ENCODE measurements at regions not wholly inside any gene's neighbourhood (a gene's known extent, or its start where the extent isn't known, plus 50 kb on each side); places are given as distances from the start of the nearest gene placed in this dataset.

DNA sequence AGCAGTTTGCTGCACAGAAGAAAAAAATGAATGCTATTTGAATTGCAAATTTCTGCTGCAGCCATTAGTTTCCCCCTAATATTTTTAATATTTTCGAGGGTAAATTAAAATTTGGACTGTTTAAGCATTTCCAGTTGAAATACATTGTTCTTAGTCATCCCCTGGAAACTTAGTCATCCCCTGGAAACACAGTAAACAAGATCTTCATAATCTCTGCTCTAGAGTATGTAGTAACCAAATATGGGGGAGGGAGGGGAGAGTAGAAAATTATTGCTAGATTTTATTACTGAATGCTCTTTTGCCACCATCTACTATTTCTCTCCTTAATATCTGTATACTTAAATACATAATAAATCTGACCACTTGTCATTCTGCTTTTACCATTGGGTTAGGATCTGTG lies 1053.3 kb downstream of the SORCS1 start:
- DNase-seq: peak; percentile 1
- POLR2A ChIA-PET (ENCODE audit: unreplicated experiment): no interaction called here

More for the DNA sequence above, 1053.3 kb downstream of the SORCS1 start:
- H3K27ac ChIP-seq (ENCODE audit: insufficient read depth, low read length): no peak overlapping the region
- no peak overlapping the region for H3K23ac ChIP-seq (ENCODE audit: low read depth, low read length)
- no peak overlapping the region for H2BK5ac ChIP-seq (ENCODE audit: low read depth, low read length, poor library complexity, severe bottlenecking)
- no peak overlapping the region for H3K18ac ChIP-seq (ENCODE audit: low read depth, low read length)
- ATAC-seq (ENCODE audit: low read depth): no peak
- no peak overlapping the region for H2AK9ac ChIP-seq (replicated peaks; ENCODE audit: low read depth, low read length, poor library complexity)
- CTCF ChIA-PET: no interaction called here
- H3K56ac ChIP-seq (ENCODE audit: extremely low read depth, insufficient read depth, low read length): no peak overlapping the region
- no peak overlapping the region for H4K5ac ChIP-seq (ENCODE audit: low read depth, low read length)
- no peak overlapping the region for H2AFZ ChIP-seq (replicated peaks; ENCODE audit: low read length, poor library complexity)
- no peak overlapping the region for H2BK20ac ChIP-seq (ENCODE audit: low read depth, low read length)
- H3K4me2 ChIP-seq (ENCODE audit: low read depth, low read length): no peak overlapping the region
- no peaks in the 10 kb centered on the region for H3K27me3 ChIP-seq (ENCODE audit: control insufficient read depth, insufficient read depth, low read length)
- H4K20me1 ChIP-seq (ENCODE audit: insufficient read depth, low read length): no peaks in the 10 kb centered on the region
- H3K4ac ChIP-seq (ENCODE audit: low read depth, low read length): no peak overlapping the region
- no peak overlapping the region for H2BK120ac ChIP-seq (ENCODE audit: low read depth, low read length)
- no peak overlapping the region for H4K8ac ChIP-seq (ENCODE audit: low read depth in 2 of 2, low read length in 2 of 2)
- intact Hi-C loops (cut with micrococcal nuclease) (no loop called here), dilution Hi-C loops (cut with HindIII; ENCODE audit: low sequenced_read_pairs, unreplicated experiment) (no loop called here), in situ Hi-C loops (cut with MboI; ENCODE audit: low sequenced_read_pairs) (no loop called here)
- TF ChIP-seq MAZ (IDR thresholded peaks at IDR 0.05; ENCODE audit: borderline replicate concordance, low read depth, low read length) (no peak), MXI1 (IDR thresholded peaks at IDR 0.05; ENCODE audit: borderline replicate concordance, low read depth, low read length) (no peak), MAFK (IDR thresholded peaks at IDR 0.05; ENCODE audit: low read depth, low read length) (no peak), RAD21 (IDR thresholded peaks at IDR 0.05; ENCODE audit: low read length) (no peak), CHD1 (IDR thresholded peaks at IDR 0.05; ENCODE audit: low read depth, low read length) (no peak)
- TF ChIP-seq, protein P1, sequence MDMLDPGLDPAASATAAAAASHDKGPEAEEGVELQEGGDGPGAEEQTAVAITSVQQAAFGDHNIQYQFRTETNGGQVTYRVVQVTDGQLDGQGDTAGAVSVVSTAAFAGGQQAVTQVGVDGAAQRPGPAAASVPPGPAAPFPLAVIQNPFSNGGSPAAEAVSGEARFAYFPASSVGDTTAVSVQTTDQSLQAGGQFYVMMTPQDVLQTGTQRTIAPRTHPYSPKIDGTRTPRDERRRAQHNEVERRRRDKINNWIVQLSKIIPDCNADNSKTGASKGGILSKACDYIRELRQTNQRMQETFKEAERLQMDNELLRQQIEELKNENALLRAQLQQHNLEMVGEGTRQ (IDR thresholded peaks at IDR 0.05; ENCODE audit: low read depth, low read length): no peak
- no peak overlapping the region for H3K14ac ChIP-seq (replicated peaks; ENCODE audit: low read depth, low read length)
- no peak overlapping the region for H2AK5ac ChIP-seq (ENCODE audit: low read depth, low read length)
- no peak overlapping the region for H2BK15ac ChIP-seq (ENCODE audit: low read depth, low read length)
- H3K9me1 ChIP-seq (ENCODE audit: insufficient read depth, low read length): no peaks in the 10 kb centered on the region
- BruUV-seq (replicated peaks): no TSS peak
- no peak overlapping the region for H3K9ac ChIP-seq (ENCODE audit: low read depth, low read length)
- H3K9me3 ChIP-seq (ENCODE audit: control insufficient read depth, insufficient read depth, low read length): peaks cover 11% of the 10 kb centered on the region; the same call in 1 of the 2 replicates
- no peak overlapping the region for H4K91ac ChIP-seq (ENCODE audit: insufficient read depth, low read depth, low read length)
- H3K36me3 ChIP-seq (ENCODE audit: control insufficient read depth, insufficient read depth, low read length): no peaks in the 10 kb centered on the region
- no CpG with 5 or more reads among the region's 1 CpG for WGBS, 2 experiments (ENCODE audit: extremely low coverage in 2 of 2, insufficient read length in 1 of 2)
- no peaks in the 10 kb centered on the region for H3K79me1 ChIP-seq (ENCODE audit: low read depth in 1 of 2, low read length in 2 of 2)
- no peaks in the 10 kb centered on the region for H3K4me1 ChIP-seq (ENCODE audit: control insufficient read depth, insufficient read depth, low read length)
- no peak overlapping the region for H3K4me3 ChIP-seq (ENCODE audit: insufficient read depth, low read depth, low read length)
